ENCODE measurements at regions not wholly inside any gene's neighbourhood (a gene's known extent, or its start where the extent isn't known, plus 50 kb on each side); places are given as distances from the start of the nearest gene placed in this dataset.
A peak's percentile ranks its signal among the peaks of the same experiment; 100 is the strongest.
"Not testable (repeated sequence)": the region's sequence is repeated elsewhere in the genome, so short reads cannot be mapped to it uniquely, and the experiment has no call there.

GRCh38 chr15:38024293-38025091 is 90.1 kb downstream of the TMCO5A start:
- no peak for TF ChIP-seq CTCF (IDR thresholded peaks at IDR 0.05)
- DNase-seq: no peak
- H3K36me3 ChIP-seq (replicated peaks in 1 of 2; ENCODE audit: control insufficient read depth in 1 of 2, insufficient read depth in 2 of 2, low read length in 2 of 2): no peaks in the 10 kb centered on the region
- H3K4me3 ChIP-seq (replicated peaks in 1 of 3; ENCODE audit: low read depth in 2 of 3, low read length in 3 of 3): no peak overlapping the region
- no peak overlapping the region for H3K27ac ChIP-seq (ENCODE audit: low read depth in 1 of 2, low read length in 2 of 2)
- 100% methylated on average over 1 of the region's 2 CpGs for WGBS (ENCODE audit: insufficient coverage)
- no peak overlapping the region for H3K4me3 Mint-ChIP-seq
- intact Hi-C loops (cut with micrococcal nuclease): loop anchor here in 1 of 2 donors (10.0 kb wide), 1 partner anchor 100 kb away; no protein-coding TSS in a partner anchor
- H3K79me2 ChIP-seq (ENCODE audit: insufficient read depth, low read length): no peaks in the 10 kb centered on the region
- H2AFZ ChIP-seq (ENCODE audit: insufficient read depth, low read depth, low read length, poor library complexity, severe bottlenecking): no peak overlapping the region
- H3K36me3 Mint-ChIP-seq: no peaks in the 10 kb centered on the region
- no peak overlapping the region for H3K4me2 ChIP-seq (replicated peaks; ENCODE audit: extremely low read depth, low read length, poor library complexity, severe bottlenecking)
- no peak overlapping the region for H3K9ac ChIP-seq (ENCODE audit: insufficient read depth, low read length, poor library complexity, severe bottlenecking)
- no peaks in the 10 kb centered on the region for H3K9me3 ChIP-seq (replicated peaks in 1 of 2; ENCODE audit: control insufficient read depth in 1 of 2, insufficient read depth in 1 of 2, low read length in 2 of 2)
- no peaks in the 10 kb centered on the region for H4K20me1 ChIP-seq (ENCODE audit: insufficient read depth, low read length)
- no peaks in the 10 kb centered on the region for H3K27me3 ChIP-seq (ENCODE audit: control insufficient read depth in 2 of 2, insufficient read depth in 2 of 2, low read length in 2 of 2)
- peaks cover 5% of the 10 kb centered on the region in 2 donors for H3K4me1 ChIP-seq (ENCODE audit: control insufficient read depth in 1 of 2, insufficient read depth in 2 of 2, low read length in 2 of 2)
- peaks cover 4% of the 10 kb centered on the region for H3K4me1 Mint-ChIP-seq
- H3K9me3 Mint-ChIP-seq: peaks cover 2 to 11% (median 6%) of the 10 kb centered on the region in 7 donors
- H3K27ac Mint-ChIP-seq: peak overlapping the region in 1 of 7 donors; percentile 33
- H3K27me3 Mint-ChIP-seq (ENCODE audit: low read depth in 3 of 3): peaks cover 5 to 6% (median 5%) of the 10 kb centered on the region in 3 donors

- not testable (repeated sequence) for DNase-seq; H3K79me2 ChIP-seq (ENCODE audit: insufficient read depth, low read length); H4K20me1 ChIP-seq (ENCODE audit: insufficient read depth, low read length); H3K4me3 ChIP-seq (replicated peaks in 1 of 3; ENCODE audit: low read depth in 2 of 3, low read length in 3 of 3); H2AFZ ChIP-seq (ENCODE audit: insufficient read depth, low read depth, low read length, poor library complexity, severe bottlenecking); H3K9me3 ChIP-seq (replicated peaks in 1 of 2; ENCODE audit: control insufficient read depth in 1 of 2, insufficient read depth in 1 of 2, low read length in 2 of 2); H3K36me3 ChIP-seq (replicated peaks in 1 of 2; ENCODE audit: control insufficient read depth in 1 of 2, insufficient read depth in 2 of 2, low read length in 2 of 2); H3K27me3 ChIP-seq (ENCODE audit: control insufficient read depth in 2 of 2, insufficient read depth in 2 of 2, low read length in 2 of 2); H3K27ac Mint-ChIP-seq; H3K4me3 Mint-ChIP-seq; H3K4me1 Mint-ChIP-seq; H3K9ac ChIP-seq (ENCODE audit: insufficient read depth, low read length, poor library complexity, severe bottlenecking); H3K36me3 Mint-ChIP-seq; H3K4me2 ChIP-seq (replicated peaks; ENCODE audit: extremely low read depth, low read length, poor library complexity, severe bottlenecking); H3K4me1 ChIP-seq (ENCODE audit: control insufficient read depth in 1 of 2, insufficient read depth in 2 of 2, low read length in 2 of 2); H3K27ac ChIP-seq (ENCODE audit: low read depth in 1 of 2, low read length in 2 of 2)
- intact Hi-C loops (cut with micrococcal nuclease): loop anchor here in 1 of 2 donors (10.0 kb wide), 1 partner anchor 99 kb away; no protein-coding TSS in a partner anchor
- Mint-ChIP-seq H3K27me3 (ENCODE audit: low read depth in 3 of 3) (peaks cover 8 to 11% (median 9%) of the 10 kb centered on the region in 3 donors), H3K9me3 (peaks cover 2 to 11% (median 6%) of the 10 kb centered on the region in 7 donors)
- WGBS (ENCODE audit: insufficient coverage): no CpG with 5 or more reads among the region's 1 CpG
These were observed 91.2 kb downstream of the TMCO5A start for GRCh38 chr15:38025656-38026055.

All from CD14-positive monocyte (primary cell).